ENCODE measurements at regions not wholly inside any gene's neighbourhood (a gene's known extent, or its start where the extent isn't known, plus 50 kb on each side); places are given as distances from the start of the nearest gene placed in this dataset.
"Not testable (repeated sequence)": the region's sequence is repeated elsewhere in the genome, so short reads cannot be mapped to it uniquely, and the experiment has no call there.

DNA sequence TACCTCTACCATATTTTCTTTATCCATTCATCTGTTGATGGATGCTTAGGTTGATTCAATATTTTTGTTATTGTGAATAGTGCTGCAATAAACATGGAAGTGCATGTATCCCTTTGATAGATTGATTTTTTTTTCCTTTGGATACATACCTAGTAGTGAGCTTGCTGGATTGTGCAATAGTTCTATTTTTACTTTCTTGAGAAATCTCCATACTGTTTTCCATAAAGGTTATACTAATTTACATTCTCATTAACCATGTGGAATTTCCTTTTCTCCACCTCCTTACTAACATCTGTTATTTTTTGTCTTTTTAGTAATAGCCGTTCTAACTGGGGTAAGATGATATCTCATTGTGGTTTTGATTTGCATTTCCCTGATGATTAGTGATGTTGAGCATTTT, 124.6 kb upstream of the TOX3 start:
- H3K4me1 ChIP-seq, result no peaks in the 10 kb centered on the region
- H3K27ac ChIP-seq, result no peak overlapping the region
- no peaks in the 10 kb centered on the region for H3K36me3 ChIP-seq
- no peaks in the 10 kb centered on the region for H3K9me3 ChIP-seq
- no peak for TF ChIP-seq CTCF (IDR thresholded peaks at IDR 0.05)
- no peaks in the 10 kb centered on the region for H3K27me3 ChIP-seq
- no peak overlapping the region for H3K4me3 ChIP-seq
- no peak for DNase-seq (ENCODE audit: low spot score)

- no peak overlapping the region for H3K4me3 ChIP-seq
- peaks cover 5 to 19% of the 10 kb centered on the region in 2 donors for H3K9me3 ChIP-seq
- no peaks in the 10 kb centered on the region for H3K4me1 ChIP-seq
- H3K27me3 ChIP-seq, result no peaks in the 10 kb centered on the region
- TF ChIP-seq CTCF (IDR thresholded peaks at IDR 0.05), result no peak
- no peak for DNase-seq (ENCODE audit: low spot score)
- H3K36me3 ChIP-seq, result no peaks in the 10 kb centered on the region
- no peak overlapping the region for H3K27ac ChIP-seq
These were observed 111.0 kb upstream of the TOX3 start for GRCh38 chr16:52657924-52658323.

DNA sequence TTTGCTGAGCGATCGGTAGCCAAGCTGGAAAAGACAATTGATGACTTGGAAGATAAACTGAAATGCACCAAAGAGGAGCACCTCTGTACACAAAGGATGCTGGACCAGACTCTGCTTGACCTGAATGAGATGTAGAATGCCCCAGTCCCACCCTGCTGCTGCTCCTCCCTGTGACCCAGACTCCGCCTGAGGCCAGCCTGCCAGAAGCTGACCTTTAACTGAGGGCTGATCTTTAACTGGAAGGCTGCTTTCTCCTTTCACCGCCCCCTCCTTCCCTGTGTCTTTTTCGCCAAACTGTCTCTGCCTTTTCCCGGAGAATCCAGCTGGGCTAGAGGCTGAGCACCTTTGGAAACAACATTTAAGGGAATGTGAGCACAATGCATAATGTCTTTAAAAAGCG, 109.0 kb upstream of the TOX3 start:
- not testable (repeated sequence) for H3K27ac ChIP-seq; DNase-seq (ENCODE audit: low spot score); H3K4me3 ChIP-seq; H3K27me3 ChIP-seq; H3K4me1 ChIP-seq; H3K36me3 ChIP-seq
- H3K9me3 ChIP-seq, result peaks cover 5 to 14% of the 10 kb centered on the region in 2 donors

DNA sequence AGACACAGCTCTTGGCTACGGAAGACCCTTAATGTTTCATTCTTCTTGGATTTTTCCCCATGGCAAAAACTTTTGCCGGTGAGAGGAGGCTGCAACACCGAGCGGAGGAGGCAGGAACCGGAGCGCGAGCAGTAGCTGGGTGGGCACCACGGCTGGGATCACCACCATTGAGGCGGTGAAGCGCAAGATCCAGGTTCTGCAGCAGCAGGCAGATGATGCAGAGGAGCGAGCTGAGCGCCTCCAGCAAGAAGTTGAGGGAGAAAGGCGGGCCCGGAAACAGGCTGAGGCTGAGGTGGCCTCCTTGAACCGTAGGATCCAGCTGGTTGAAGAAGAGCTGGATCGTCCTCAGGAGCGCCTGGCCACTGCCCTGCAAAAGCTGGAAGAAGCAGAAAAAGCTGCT, 108.2 kb upstream of the TOX3 start:
- DNase-seq (ENCODE audit: low spot score); H3K36me3 ChIP-seq; H3K27me3 ChIP-seq; H3K9me3 ChIP-seq; H3K4me3 ChIP-seq; H3K4me1 ChIP-seq; H3K27ac ChIP-seq: not testable (repeated sequence)

GRCh38 chr16:52652033-52652432, 105.1 kb upstream of the TOX3 start:
- Histone ChIP-seq H3K4me3 (no peak overlapping the region), H3K9me3 (no peaks in the 10 kb centered on the region), H3K27me3 (no peaks in the 10 kb centered on the region), H3K4me1 (no peaks in the 10 kb centered on the region), H3K36me3 (no peaks in the 10 kb centered on the region), H3K27ac (no peak overlapping the region)
- DNase-seq (ENCODE audit: low spot score), result no peak
- no peak for TF ChIP-seq CTCF (IDR thresholded peaks at IDR 0.05)

- Histone ChIP-seq H3K9me3 (no peaks in the 10 kb centered on the region), H3K27ac (no peak overlapping the region), H3K27me3 (no peaks in the 10 kb centered on the region), H3K4me1 (no peaks in the 10 kb centered on the region), H3K36me3 (no peaks in the 10 kb centered on the region), H3K4me3 (no peak overlapping the region)
- no peak for TF ChIP-seq CTCF (IDR thresholded peaks at IDR 0.05)
- no peak for DNase-seq (ENCODE audit: low spot score)
These were observed 103.8 kb upstream of the TOX3 start for GRCh38 chr16:52650789-52651188.

- H3K27me3 ChIP-seq, result no peaks in the 10 kb centered on the region
- TF ChIP-seq CTCF (IDR thresholded peaks at IDR 0.05), result no peak
- no peak for DNase-seq (ENCODE audit: low spot score)
- no peak overlapping the region for H3K4me3 ChIP-seq
- no peak overlapping the region for H3K27ac ChIP-seq
- no peaks in the 10 kb centered on the region for H3K36me3 ChIP-seq
- no peaks in the 10 kb centered on the region for H3K4me1 ChIP-seq
- no peaks in the 10 kb centered on the region for H3K9me3 ChIP-seq
These were observed 103.4 kb upstream of the TOX3 start for GRCh38 chr16:52650318-52650717.
